B cell (primary cell): ENCODE measurements at regions not wholly inside any gene's neighbourhood (a gene's known extent, or its start where the extent isn't known, plus 50 kb on each side); places are given as distances from the start of the nearest gene placed in this dataset.

ENCODE experiments used
- ATAC-seq: fragments of 200-7000 bp; cut with Tn5 transposase; one replicate; pipeline ENCODE4 v1.10.0; 2021; ENCODE audit warnings: low read depth, mild to moderate bottlenecking, moderate number of reproducible peaks, moderate library complexity
- CTCF ChIA-PET: fragments of 350-600 bp; sonication (Branson Sonifier 250); formaldehyde crosslinking; loops from one replicate; lab custom pipeline; 2021; ENCODE audit warnings: antibody characterized with exemption, inconsistent platforms; lab: Charles Lee
- POLR2A ChIA-PET: fragments of 350-600 bp; sonication (Branson Sonifier 250); formaldehyde crosslinking; loops from one replicate; lab custom pipeline; 2021; ENCODE audit warnings: antibody characterized with exemption; lab: Charles Lee
- DNase-seq: peaks from one replicate; pipeline ENCODE4 v3.0.0; 2013
- H2AFZ ChIP-seq: 2 replicates; pipeline ENCODE4 v1.6.1; 2012; ENCODE audit warnings: mild to moderate bottlenecking, low read depth, low read length; ENCODE audit not compliant: insufficient read depth, poor library complexity, severe bottlenecking
- H3K27ac ChIP-seq, 2 donors: 1 replicate in 1 of 2; 2 replicates in 1 of 2; pipeline ENCODE4 v1.5.1; 2012 to 2013; ENCODE audit warnings: low read length in 2 of 2, mild to moderate bottlenecking in 2 of 2, moderate library complexity in 1 of 2
- H3K27me3 ChIP-seq, 4 experiments: fragments of 200-600 bp in 1 of 4; sonication (generic) in 1 of 4; replicated peaks in 1 of 4; 1 replicate in 2 of 4; 2 replicates in 2 of 4; pipeline versions ENCODE4 v1.6.1 to v1.7.0; 2013 to 2016; ENCODE audit warnings: low read length in 3 of 4, mild to moderate bottlenecking in 2 of 4, mixed read lengths in 1 of 4, moderate library complexity in 1 of 4; ENCODE audit not compliant: insufficient read depth in 4 of 4, control insufficient read depth in 3 of 4; ENCODE audit errors: control extremely low read depth in 1 of 4
- H3K36me3 ChIP-seq, 2 experiments: replicated peaks in 1 of 2; 1 replicate in 1 of 2; 2 replicates in 1 of 2; pipeline versions ENCODE4 v1.6.1 to v1.7.1; 2013; ENCODE audit warnings: low read length in 1 of 2; ENCODE audit not compliant: insufficient read depth in 2 of 2, control insufficient read depth in 1 of 2; ENCODE audit errors: control extremely low read depth in 1 of 2, extremely low read depth in 1 of 2
- H3K4me1 ChIP-seq, 2 donors: fragments of 200-600 bp in 1 of 2; sonication (generic) in 1 of 2; 1 replicate in 1 of 2; 2 replicates in 1 of 2; pipeline versions ENCODE4 v1.5.1 to v1.6.1; 2013 to 2017; ENCODE audit warnings: low read length in 2 of 2; ENCODE audit not compliant: control insufficient read depth in 2 of 2, insufficient read depth in 2 of 2
- H3K4me2 ChIP-seq: replicated peaks from 2 replicates; pipeline ENCODE3; 2012; ENCODE audit warnings: mild to moderate bottlenecking, low read depth, low read length; ENCODE audit not compliant: poor library complexity, severe bottlenecking
- H3K4me3 ChIP-seq, 5 experiments: fragments of 200-600 bp in 1 of 5; sonication (generic) in 1 of 5; 1 replicate in 3 of 5; 2 replicates in 2 of 5; pipeline versions ENCODE4 v1.5.1 to v1.7.0; 2011 to 2016; ENCODE audit warnings: low read length in 4 of 5, mild to moderate bottlenecking in 4 of 5, low read depth in 2 of 5, control low read depth in 1 of 5, moderate library complexity in 1 of 5; ENCODE audit not compliant: insufficient read depth in 1 of 5; ENCODE audit errors: control extremely low read depth in 1 of 5, extremely low read depth in 1 of 5
- H3K79me2 ChIP-seq: fragments of 200-600 bp; sonication (generic); one replicate; pipeline ENCODE4 v1.6.0; 2016; ENCODE audit warnings: low read length; ENCODE audit not compliant: control insufficient read depth, insufficient read depth
- H3K9ac ChIP-seq: fragments of 200-600 bp; sonication (generic); 2 replicates; pipeline ENCODE4 v1.6.1; 2017; ENCODE audit warnings: mild to moderate bottlenecking, low read length, moderate library complexity
- H3K9me3 ChIP-seq, 3 donors: one replicate each; pipeline versions ENCODE4 v1.6.1 to v1.7.1; 2013; ENCODE audit warnings: low read length in 2 of 3; ENCODE audit not compliant: control insufficient read depth in 2 of 3, insufficient read depth in 1 of 3; ENCODE audit errors: control extremely low read depth in 1 of 3
- H4K20me1 ChIP-seq: 2 replicates; pipeline ENCODE4 v1.6.0; 2012; ENCODE audit warnings: mild to moderate bottlenecking, low read length; ENCODE audit not compliant: insufficient read depth, control insufficient read depth, poor library complexity, severe bottlenecking
- H3K27ac Mint-ChIP-seq: one replicate; pipeline ENCODE4 v1.8.0; 2021; ENCODE audit warnings: mixed read lengths
- H3K27me3 Mint-ChIP-seq: one replicate; pipeline ENCODE4 v1.8.0; 2021; ENCODE audit warnings: mixed read lengths
- H3K4me1 Mint-ChIP-seq: one replicate; pipeline ENCODE4 v1.8.0; 2021; ENCODE audit warnings: mixed read lengths
- H3K4me3 Mint-ChIP-seq: one replicate; pipeline ENCODE4 v1.8.0; 2021; ENCODE audit warnings: mixed read lengths
- H3K9me3 Mint-ChIP-seq: one replicate; pipeline ENCODE4 v1.8.0; 2022; ENCODE audit warnings: mixed read lengths; ENCODE audit not compliant: insufficient read depth
- CTCF ChIP-seq: fragments of 200-600 bp; IDR thresholded peaks from one replicate; pipeline ENCODE4 v1.8.0; 2022; ENCODE audit warnings: antibody characterized with exemption, mild to moderate bottlenecking
- EZH2 ChIP-seq: IDR thresholded peaks from 2 replicates; pipeline ENCODE4 v1.6.1; 2012; ENCODE audit warnings: borderline replicate concordance, low read depth, mild to moderate bottlenecking, moderate library complexity, low read length; ENCODE audit not compliant: insufficient read depth, poor library complexity, severe bottlenecking
- WGBS: methylation state at CpG from one replicate; pipeline ENCODE4 v1.1.5; 2013; ENCODE audit warnings: missing lambda C conversion rate; ENCODE audit not compliant: insufficient coverage; 5-methylcytosine and 5-hydroxymethylcytosine counted together
- intact Hi-C: fragments of 100-400 bp; cut with micrococcal nuclease; formaldehyde crosslinking; loops from one replicate; pipeline ENCODE4 v1.10.0; 2022

GRCh38 chr5:161201558-161201957 lies 345.0 kb downstream of the GABRB2 start:
- ChIA-PET CTCF (no interaction called here), POLR2A (no interaction called here)
- Histone ChIP-seq H3K27ac (no peak overlapping the region), H3K9me3 (no peaks in the 10 kb centered on the region), H3K9ac (no peak overlapping the region), H2AFZ (no peak overlapping the region), H3K4me1 (no peaks in the 10 kb centered on the region), H3K27me3 (no peaks in the 10 kb centered on the region), H4K20me1 (no peaks in the 10 kb centered on the region), H3K4me3 (no peak overlapping the region), H3K4me2 (no peak overlapping the region), H3K79me2 (no peaks in the 10 kb centered on the region), H3K36me3 (no peaks in the 10 kb centered on the region)
- DNase-seq (no peak), ATAC-seq (no peak)
- H3K9me3 Mint-ChIP-seq = peaks cover 6% of the 10 kb centered on the region
- no peaks in the 10 kb centered on the region for H3K4me1 Mint-ChIP-seq
- no peak overlapping the region for H3K27ac Mint-ChIP-seq
- intact Hi-C loops = no loop called here
- H3K27me3 Mint-ChIP-seq = no peaks in the 10 kb centered on the region
- no peak overlapping the region for H3K4me3 Mint-ChIP-seq
- TF ChIP-seq CTCF (no peak), EZH2 (no peak)

GRCh38 chr5:161190778-161191177 lies 338.8 kb upstream of the ATP10B start:
- Histone ChIP-seq H3K36me3 (no peaks in the 10 kb centered on the region), H3K9ac (no peak overlapping the region), H3K27me3 (no peaks in the 10 kb centered on the region), H3K4me1 (no peaks in the 10 kb centered on the region), H3K9me3 (no peaks in the 10 kb centered on the region), H3K79me2 (no peaks in the 10 kb centered on the region), H3K27ac (no peak overlapping the region), H4K20me1 (no peaks in the 10 kb centered on the region), H3K4me3 (no peak overlapping the region), H2AFZ (no peak overlapping the region), H3K4me2 (no peak overlapping the region)
- Mint-ChIP-seq H3K4me1 (no peaks in the 10 kb centered on the region), H3K4me3 (no peak overlapping the region), H3K27ac (no peak overlapping the region), H3K27me3 (no peaks in the 10 kb centered on the region), H3K9me3 (no peaks in the 10 kb centered on the region)
- DNase-seq (no peak), ATAC-seq (no peak)
- TF ChIP-seq EZH2 (no peak), CTCF (no peak)
- ChIA-PET POLR2A (no interaction called here), CTCF (no interaction called here)
- 73% methylated on average over 2 of the region's 2 CpGs for WGBS
- intact Hi-C loops = no loop called here
